ENCODE measurements at regions not wholly inside any gene's neighbourhood (a gene's known extent, or its start where the extent isn't known, plus 50 kb on each side); places are given as distances from the start of the nearest gene placed in this dataset.

DNA sequence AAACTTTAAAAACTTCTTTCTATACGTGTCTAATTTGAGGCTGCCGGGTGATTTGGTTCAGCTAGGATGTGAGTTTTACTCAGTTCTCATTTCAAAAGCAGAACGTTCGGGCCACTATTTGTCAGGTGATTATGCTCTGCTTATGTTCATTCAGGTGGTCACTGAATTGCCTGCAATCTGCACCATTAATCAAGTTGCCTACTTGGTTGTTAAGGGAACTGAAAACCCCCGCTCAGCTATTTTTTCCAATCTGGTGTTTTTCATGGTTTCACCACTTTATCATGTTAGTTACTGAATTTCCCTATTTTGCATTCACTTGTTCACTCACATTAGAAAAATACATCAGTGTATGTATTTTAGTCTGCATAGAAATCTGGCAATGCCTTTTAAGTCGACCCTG, 523.0 kb downstream of the CSNK1G3 start:
- POLR2A ChIA-PET = no interaction called here

More for the DNA sequence above, 523.0 kb downstream of the CSNK1G3 start:
- Histone ChIP-seq H3K4me1 (ENCODE audit: control insufficient read depth, insufficient read depth, low read length) (no peaks in the 10 kb centered on the region), H3K9me3 (ENCODE audit: control insufficient read depth, insufficient read depth, low read depth, low read length) (no peaks in the 10 kb centered on the region), H3K36me3 (ENCODE audit: control insufficient read depth in 2 of 2, insufficient read depth in 1 of 2, low read length in 2 of 2) (no peaks in the 10 kb centered on the region), H3K4me3 (ENCODE audit: low read depth, low read length) (no peak overlapping the region), H3K27ac (ENCODE audit: extremely low read depth, low read depth, low read length) (no peak overlapping the region)
- TF ChIP-seq ZNF211 (tag by site-specific recombination; IDR thresholded peaks at IDR 0.05; ENCODE audit: low read depth) = no peak
- TF ChIP-seq ZSCAN4 (tag by site-specific recombination; IDR thresholded peaks at IDR 0.05) = no peak
- TF ChIP-seq ZNF518A (tag by site-specific recombination; conservative IDR thresholded peaks at IDR 0.05; ENCODE audit: low read depth) = no peak
- no peak for TF ChIP-seq ZNF423 (tag by site-specific recombination; IDR thresholded peaks at IDR 0.05)
- TF ChIP-seq ZNF394 (tag by site-specific recombination; IDR thresholded peaks at IDR 0.05; ENCODE audit: borderline replicate concordance) = no peak
- TF ChIP-seq, protein P1, sequence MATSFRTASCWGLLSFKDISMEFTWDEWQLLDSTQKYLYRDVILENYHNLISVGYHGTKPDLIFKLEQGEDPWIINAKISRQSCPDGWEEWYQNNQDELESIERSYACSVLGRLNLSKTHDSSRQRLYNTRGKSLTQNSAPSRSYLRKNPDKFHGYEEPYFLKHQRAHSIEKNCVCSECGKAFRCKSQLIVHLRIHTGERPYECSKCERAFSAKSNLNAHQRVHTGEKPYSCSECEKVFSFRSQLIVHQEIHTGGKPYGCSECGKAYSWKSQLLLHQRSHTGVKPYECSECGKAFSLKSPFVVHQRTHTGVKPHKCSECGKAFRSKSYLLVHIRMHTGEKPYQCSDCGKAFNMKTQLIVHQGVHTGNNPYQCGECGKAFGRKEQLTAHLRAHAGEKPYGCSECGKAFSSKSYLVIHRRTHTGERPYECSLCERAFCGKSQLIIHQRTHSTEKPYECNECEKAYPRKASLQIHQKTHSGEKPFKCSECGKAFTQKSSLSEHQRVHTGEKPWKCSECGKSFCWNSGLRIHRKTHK (tag by site-specific recombination; IDR thresholded peaks at IDR 0.05) = no peak
- no peak for TF ChIP-seq ZSCAN23 (tag by site-specific recombination; IDR thresholded peaks at IDR 0.05)
- no peak for TF ChIP-seq YY2 (tag by site-specific recombination; IDR thresholded peaks at IDR 0.05)
- no peak for TF ChIP-seq GLIS1 (tag by site-specific recombination; IDR thresholded peaks at IDR 0.05)
- TF ChIP-seq ZNF202 (tag by site-specific recombination; IDR thresholded peaks at IDR 0.05; ENCODE audit: borderline replicate concordance) = no peak
- TF ChIP-seq HIC1 (tag by site-specific recombination; IDR thresholded peaks at IDR 0.05) = no peak
- TF ChIP-seq ZNF677 (tag by site-specific recombination; IDR thresholded peaks at IDR 0.05) = no peak
- CTCF ChIA-PET = interaction anchor here (0.5 kb wide), 1 partner anchor 27 kb away, joined by 3 read pairs; no protein-coding TSS in a partner anchor

All from HEK293 (cell line).